HG02759 (cell line): ENCODE measurements at regions not wholly inside any gene's neighbourhood (a gene's known extent, or its start where the extent isn't known, plus 50 kb on each side); places are given as distances from the start of the nearest gene placed in this dataset.
"Not testable (repeated sequence)": the region's sequence is repeated elsewhere in the genome, so short reads cannot be mapped to it uniquely, and the experiment has no call there.

ENCODE experiments used
- ATAC-seq: cut with Tn5 transposase; IDR thresholded peaks from one replicate; pipeline ENCODE4 v1.9.1; 2021; ENCODE audit warnings: mild to moderate bottlenecking, moderate library complexity; ENCODE audit not compliant: unreplicated experiment

- ATAC-seq, result no peak
Observed at GRCh38 chr7:110521357-110521911, 569.5 kb upstream of the LRRN3 start.

- ATAC-seq, result no peak
Observed at GRCh38 chr7:110522061-110522760, 568.7 kb upstream of the LRRN3 start.

GRCh38 chr7:110522761-110523200 lies 568.1 kb upstream of the LRRN3 start:
- ATAC-seq, result peak; percentile 59

- ATAC-seq, result no peak
Observed at GRCh38 chr7:110529175-110529574, 561.8 kb upstream of the LRRN3 start.

GRCh38 chr7:110531186-110531585 lies 559.7 kb upstream of the LRRN3 start:
- ATAC-seq, result no peak

GRCh38 chr7:110534241-110534931 lies 556.5 kb upstream of the LRRN3 start:
- no peak for ATAC-seq

GRCh38 chr7:110539216-110539615 lies 551.7 kb upstream of the LRRN3 start:
- no peak for ATAC-seq

- no peak for ATAC-seq
Observed at GRCh38 chr7:110541962-110542361, 549.0 kb upstream of the LRRN3 start.

- ATAC-seq, result no peak
Observed at GRCh38 chr7:110544194-110544593, 546.7 kb upstream of the LRRN3 start.

GRCh38 chr7:110548372-110548771 lies 542.6 kb upstream of the LRRN3 start:
- ATAC-seq, result no peak

GRCh38 chr7:110557136-110557535 lies 533.8 kb upstream of the LRRN3 start:
- ATAC-seq, result no peak

- not testable (repeated sequence) for ATAC-seq
Observed at GRCh38 chr7:110563286-110563685, 527.6 kb upstream of the LRRN3 start.

- ATAC-seq, result no peak
Observed at GRCh38 chr7:110564246-110564645, 526.7 kb upstream of the LRRN3 start.

GRCh38 chr7:110568388-110568787 lies 522.5 kb upstream of the LRRN3 start:
- no peak for ATAC-seq

- ATAC-seq, result no peak
Observed at GRCh38 chr7:110568932-110569331, 522.0 kb upstream of the LRRN3 start.

- no peak for ATAC-seq
Observed at GRCh38 chr7:110569486-110570205, 521.3 kb upstream of the LRRN3 start.

- no peak for ATAC-seq
Observed at GRCh38 chr7:110573862-110574528, 516.9 kb upstream of the LRRN3 start.

- ATAC-seq, result no peak
Observed at GRCh38 chr7:110587294-110587693, 503.6 kb upstream of the LRRN3 start.

GRCh38 chr7:110590415-110590814 lies 500.5 kb upstream of the LRRN3 start:
- no peak for ATAC-seq

- ATAC-seq, result no peak
Observed at GRCh38 chr7:110591341-110591740, 499.6 kb upstream of the LRRN3 start.

GRCh38 chr7:110592557-110592956 lies 498.4 kb upstream of the LRRN3 start:
- no peak for ATAC-seq
